HEK293 (cell line): ENCODE measurements at regions not wholly inside any gene's neighbourhood (a gene's known extent, or its start where the extent isn't known, plus 50 kb on each side); places are given as distances from the start of the nearest gene placed in this dataset.

Experiments
- CTCF ChIA-PET: fragments of 350-600 bp; formaldehyde crosslinking; extraction: SDS; loops from one replicate; lab custom pipeline; 2021; ENCODE audit warnings: antibody characterized with exemption; lab: Yijun Ruan, JAX
- POLR2A ChIA-PET: fragments of 300-600 bp; formaldehyde crosslinking; extraction: SDS; loops from one replicate; lab custom pipeline; 2020; ENCODE audit warnings: antibody characterized with exemption, inconsistent platforms; lab: Yijun Ruan, JAX
- H3K27ac ChIP-seq: fragments of 200-500 bp; sonication (Bioruptor generic); 2 replicates; pipeline ENCODE4 v1.5.1; 2014; ENCODE audit warnings: low read depth, low read length, control low read depth, inconsistent platforms; ENCODE audit errors: extremely low read depth
- H3K36me3 ChIP-seq, 2 experiments: fragments of 200-500 bp in 1 of 2; sonication (Bioruptor generic) in 1 of 2; 1 replicate in 1 of 2; 2 replicates in 1 of 2; pipeline ENCODE4 v1.5.1; 2014 to 2017; ENCODE audit warnings: inconsistent platforms in 2 of 2, low read length in 2 of 2; ENCODE audit not compliant: control insufficient read depth in 2 of 2, insufficient read depth in 1 of 2
- H3K4me1 ChIP-seq: fragments of 200-500 bp; sonication (Bioruptor generic); 2 replicates; pipeline ENCODE4 v1.5.1; 2014; ENCODE audit warnings: mild to moderate bottlenecking, low read length, inconsistent platforms; ENCODE audit not compliant: control insufficient read depth, insufficient read depth
- H3K4me3 ChIP-seq: 2 replicates; pipeline ENCODE4 v1.5.1; 2011; ENCODE audit warnings: low read depth, mild to moderate bottlenecking, control low read depth, low read length, moderate library complexity
- H3K9me3 ChIP-seq: fragments of 200-500 bp; sonication (Bioruptor generic); 2 replicates; pipeline ENCODE4 v1.5.1; 2014; ENCODE audit warnings: low read depth, low read length, inconsistent platforms; ENCODE audit not compliant: control insufficient read depth, insufficient read depth
- BCL11B ChIP-seq: fragments of 450-650 bp; formaldehyde crosslinking; IDR thresholded peaks from 2 replicates; pipeline ENCODE4 v1.5.1; 2016; ENCODE audit warnings: low read depth, missing biosample characterization, missing genetic modification characterization
- GLIS1 ChIP-seq: fragments of 450-650 bp; formaldehyde crosslinking; IDR thresholded peaks from 2 replicates; pipeline ENCODE4 v1.5.1; 2016; ENCODE audit warnings: missing biosample characterization, missing genetic modification characterization
- MYNN ChIP-seq: fragments of 450-650 bp; formaldehyde crosslinking; IDR thresholded peaks from 2 replicates; pipeline ENCODE4 v1.5.1; 2016; ENCODE audit warnings: missing biosample characterization, missing genetic modification characterization, borderline replicate concordance
- YY1 ChIP-seq: fragments of 450-650 bp; formaldehyde crosslinking; IDR thresholded peaks from 2 replicates; pipeline ENCODE4 v1.5.1; 2018; ENCODE audit warnings: missing biosample characterization, missing genetic modification characterization
- ZBTB7A ChIP-seq: fragments of 450-650 bp; formaldehyde crosslinking; IDR thresholded peaks from 2 replicates; pipeline ENCODE4 v1.5.1; 2016; ENCODE audit warnings: low read depth, missing biosample characterization, missing genetic modification characterization
- ZFP41 ChIP-seq: fragments of 450-650 bp; formaldehyde crosslinking; IDR thresholded peaks from 2 replicates; pipeline ENCODE4 v1.5.1; 2016; ENCODE audit warnings: missing biosample characterization, missing genetic modification characterization, borderline replicate concordance
- ZNF175 ChIP-seq: fragments of 450-650 bp; formaldehyde crosslinking; IDR thresholded peaks from 2 replicates; pipeline ENCODE4 v1.5.1; 2016; ENCODE audit warnings: missing biosample characterization, missing genetic modification characterization
- ZNF221 ChIP-seq: fragments of 450-650 bp; formaldehyde crosslinking; IDR thresholded peaks from 2 replicates; pipeline ENCODE4 v1.5.1; 2017; ENCODE audit warnings: missing biosample characterization, missing genetic modification characterization, borderline replicate concordance
- ZNF280D ChIP-seq: fragments of 450-650 bp; formaldehyde crosslinking; IDR thresholded peaks from 2 replicates; pipeline ENCODE4 v1.5.1; 2016; ENCODE audit warnings: missing biosample characterization, missing genetic modification characterization
- ZNF292 ChIP-seq: fragments of 450-650 bp; formaldehyde crosslinking; IDR thresholded peaks from 2 replicates; pipeline ENCODE4 v1.5.1; 2016; ENCODE audit warnings: low read depth, missing biosample characterization, missing genetic modification characterization, borderline replicate concordance
- ZNF324 ChIP-seq: fragments of 450-650 bp; formaldehyde crosslinking; IDR thresholded peaks from 2 replicates; pipeline ENCODE4 v1.5.1; 2016; ENCODE audit warnings: missing biosample characterization, missing genetic modification characterization
- ZNF335 ChIP-seq: fragments of 450-650 bp; formaldehyde crosslinking; conservative IDR thresholded peaks from 2 replicates; pipeline ENCODE4 v1.5.1; 2016; ENCODE audit warnings: missing biosample characterization, missing genetic modification characterization
- ZNF350 ChIP-seq: fragments of 450-650 bp; formaldehyde crosslinking; IDR thresholded peaks from 2 replicates; pipeline ENCODE4 v1.5.0; 2017; ENCODE audit warnings: missing biosample characterization, mild to moderate bottlenecking, missing genetic modification characterization
- ZNF354C ChIP-seq: fragments of 450-650 bp; formaldehyde crosslinking; IDR thresholded peaks from 2 replicates; pipeline ENCODE4 v1.5.1; 2016; ENCODE audit warnings: missing biosample characterization, missing genetic modification characterization, low read depth, borderline replicate concordance
- ZNF423 ChIP-seq: fragments of 450-650 bp; formaldehyde crosslinking; IDR thresholded peaks from 2 replicates; pipeline ENCODE4 v1.5.1; 2016; ENCODE audit warnings: missing biosample characterization, missing genetic modification characterization
- ZNF48 ChIP-seq: fragments of 450-650 bp; formaldehyde crosslinking; IDR thresholded peaks from 2 replicates; pipeline ENCODE4 v1.5.1; 2016; ENCODE audit warnings: missing biosample characterization, missing genetic modification characterization
- ZNF555 ChIP-seq: fragments of 450-650 bp; formaldehyde crosslinking; conservative IDR thresholded peaks from 2 replicates; pipeline ENCODE4 v1.5.1; 2017; ENCODE audit warnings: missing biosample characterization, mild to moderate bottlenecking, missing genetic modification characterization, inconsistent platforms
- ZNF660 ChIP-seq: fragments of 450-650 bp; IDR thresholded peaks from 2 replicates; pipeline ENCODE4 v1.5.1; 2018; ENCODE audit warnings: missing biosample characterization, mild to moderate bottlenecking, missing genetic modification characterization
- ZSCAN23 ChIP-seq: fragments of 450-650 bp; formaldehyde crosslinking; IDR thresholded peaks from 2 replicates; pipeline ENCODE4 v1.5.1; 2016; ENCODE audit warnings: missing biosample characterization, missing genetic modification characterization
- ZSCAN30 ChIP-seq: fragments of 450-650 bp; IDR thresholded peaks from 2 replicates; pipeline ENCODE4 v1.5.1; 2018; ENCODE audit warnings: missing biosample characterization, mild to moderate bottlenecking, missing genetic modification characterization, moderate library complexity
- TF ChIP-seq, protein P1 (sequence below): fragments of 450-650 bp; formaldehyde crosslinking; IDR thresholded peaks from 2 replicates; pipeline ENCODE4 v1.5.1; 2017; ENCODE audit warnings: missing biosample characterization, missing genetic modification characterization
- TF ChIP-seq, protein P2 (sequence below): fragments of 450-650 bp; formaldehyde crosslinking; IDR thresholded peaks from 2 replicates; pipeline ENCODE4 v1.5.0; 2017; ENCODE audit warnings: missing biosample characterization, missing genetic modification characterization, borderline replicate concordance
- TF ChIP-seq, protein P3 (sequence below): fragments of 450-650 bp; formaldehyde crosslinking; optimal IDR thresholded peaks from 2 replicates; pipeline ENCODE3; 2016; ENCODE audit warnings: missing biosample characterization, mild to moderate bottlenecking, missing genetic modification characterization

- TF ChIP-seq, protein P1, sequence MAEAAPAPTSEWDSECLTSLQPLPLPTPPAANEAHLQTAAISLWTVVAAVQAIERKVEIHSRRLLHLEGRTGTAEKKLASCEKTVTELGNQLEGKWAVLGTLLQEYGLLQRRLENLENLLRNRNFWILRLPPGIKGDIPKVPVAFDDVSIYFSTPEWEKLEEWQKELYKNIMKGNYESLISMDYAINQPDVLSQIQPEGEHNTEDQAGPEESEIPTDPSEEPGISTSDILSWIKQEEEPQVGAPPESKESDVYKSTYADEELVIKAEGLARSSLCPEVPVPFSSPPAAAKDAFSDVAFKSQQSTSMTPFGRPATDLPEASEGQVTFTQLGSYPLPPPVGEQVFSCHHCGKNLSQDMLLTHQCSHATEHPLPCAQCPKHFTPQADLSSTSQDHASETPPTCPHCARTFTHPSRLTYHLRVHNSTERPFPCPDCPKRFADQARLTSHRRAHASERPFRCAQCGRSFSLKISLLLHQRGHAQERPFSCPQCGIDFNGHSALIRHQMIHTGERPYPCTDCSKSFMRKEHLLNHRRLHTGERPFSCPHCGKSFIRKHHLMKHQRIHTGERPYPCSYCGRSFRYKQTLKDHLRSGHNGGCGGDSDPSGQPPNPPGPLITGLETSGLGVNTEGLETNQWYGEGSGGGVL (tag by site-specific recombination) = no peak
- TF ChIP-seq ZNF660 (tag by site-specific recombination) (no peak), ZNF175 (tag by site-specific recombination) (no peak), ZSCAN30 (no peak), ZNF354C (tag by site-specific recombination) (no peak), MYNN (no peak), ZNF280D (tag by site-specific recombination) (no peak), ZNF221 (tag by site-specific recombination) (no peak), ZNF350 (tag by site-specific recombination) (no peak), ZFP41 (no peak), GLIS1 (tag by site-specific recombination) (no peak), ZNF335 (no peak), BCL11B (tag by site-specific recombination) (no peak), ZNF423 (tag by site-specific recombination) (no peak), ZNF292 (tag by site-specific recombination) (no peak)
- TF ChIP-seq, protein P2, sequence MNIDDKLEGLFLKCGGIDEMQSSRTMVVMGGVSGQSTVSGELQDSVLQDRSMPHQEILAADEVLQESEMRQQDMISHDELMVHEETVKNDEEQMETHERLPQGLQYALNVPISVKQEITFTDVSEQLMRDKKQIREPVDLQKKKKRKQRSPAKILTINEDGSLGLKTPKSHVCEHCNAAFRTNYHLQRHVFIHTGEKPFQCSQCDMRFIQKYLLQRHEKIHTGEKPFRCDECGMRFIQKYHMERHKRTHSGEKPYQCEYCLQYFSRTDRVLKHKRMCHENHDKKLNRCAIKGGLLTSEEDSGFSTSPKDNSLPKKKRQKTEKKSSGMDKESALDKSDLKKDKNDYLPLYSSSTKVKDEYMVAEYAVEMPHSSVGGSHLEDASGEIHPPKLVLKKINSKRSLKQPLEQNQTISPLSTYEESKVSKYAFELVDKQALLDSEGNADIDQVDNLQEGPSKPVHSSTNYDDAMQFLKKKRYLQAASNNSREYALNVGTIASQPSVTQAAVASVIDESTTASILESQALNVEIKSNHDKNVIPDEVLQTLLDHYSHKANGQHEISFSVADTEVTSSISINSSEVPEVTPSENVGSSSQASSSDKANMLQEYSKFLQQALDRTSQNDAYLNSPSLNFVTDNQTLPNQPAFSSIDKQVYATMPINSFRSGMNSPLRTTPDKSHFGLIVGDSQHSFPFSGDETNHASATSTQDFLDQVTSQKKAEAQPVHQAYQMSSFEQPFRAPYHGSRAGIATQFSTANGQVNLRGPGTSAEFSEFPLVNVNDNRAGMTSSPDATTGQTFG (tag by site-specific recombination) = no peak
- ChIA-PET CTCF (interaction anchor here (1.0 kb wide), 1 partner anchor 146 kb away, joined by 3 read pairs; no protein-coding TSS in a partner anchor), POLR2A (no interaction called here)
- Histone ChIP-seq H3K4me1 (no peaks in the 10 kb centered on the region; the same call in 1 of the 2 replicates), H3K9me3 (no peaks in the 10 kb centered on the region), H3K4me3 (no peak overlapping the region), H3K27ac (no peak overlapping the region), H3K36me3 (no peaks in the 10 kb centered on the region)
These were observed 147.1 kb upstream of the IGFBP3 start for GRCh38 chr7:46068159-46068558.

- POLR2A ChIA-PET = interaction anchor here (0.9 kb wide), 1 partner anchor 232 kb away, joined by 3 read pairs; no protein-coding TSS in a partner anchor
- Histone ChIP-seq H3K27ac (no peak overlapping the region), H3K4me3 (no peak overlapping the region), H3K9me3 (no peaks in the 10 kb centered on the region), H3K4me1 (no peaks in the 10 kb centered on the region), H3K36me3 (no peaks in the 10 kb centered on the region)
- CTCF ChIA-PET = no interaction called here
- no peak for TF ChIP-seq ZSCAN23
- TF ChIP-seq, protein P3, sequence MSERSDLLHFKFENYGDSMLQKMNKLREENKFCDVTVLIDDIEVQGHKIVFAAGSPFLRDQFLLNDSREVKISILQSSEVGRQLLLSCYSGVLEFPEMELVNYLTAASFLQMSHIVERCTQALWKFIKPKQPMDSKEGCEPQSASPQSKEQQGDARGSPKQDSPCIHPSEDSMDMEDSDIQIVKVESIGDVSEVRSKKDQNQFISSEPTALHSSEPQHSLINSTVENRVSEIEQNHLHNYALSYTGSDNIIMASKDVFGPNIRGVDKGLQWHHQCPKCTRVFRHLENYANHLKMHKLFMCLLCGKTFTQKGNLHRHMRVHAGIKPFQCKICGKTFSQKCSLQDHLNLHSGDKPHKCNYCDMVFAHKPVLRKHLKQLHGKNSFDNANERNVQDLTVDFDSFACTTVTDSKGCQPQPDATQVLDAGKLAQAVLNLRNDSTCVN (tag by site-specific recombination) = no peak
- no peak for TF ChIP-seq ZNF324
- no peak for TF ChIP-seq ZNF280D (tag by site-specific recombination)
- TF ChIP-seq ZBTB7A (tag by site-specific recombination) = no peak
- no peak for TF ChIP-seq ZNF555 (tag by site-specific recombination)
- no peak for TF ChIP-seq ZNF48
- no peak for TF ChIP-seq YY1 (tag by site-specific recombination)
These were observed 138.4 kb upstream of the IGFBP3 start for GRCh38 chr7:46059308-46060020.
